Kidney tubule cell (primary cell): ENCODE measurements at regions not wholly inside any gene's neighbourhood (a gene's known extent, or its start where the extent isn't known, plus 50 kb on each side); places are given as distances from the start of the nearest gene placed in this dataset.

Experiments used
- DNase-seq: peaks from one replicate; pipeline ENCODE4 v3.0.0-alpha.2; 2018; ENCODE audit warnings: low spot score

DNA sequence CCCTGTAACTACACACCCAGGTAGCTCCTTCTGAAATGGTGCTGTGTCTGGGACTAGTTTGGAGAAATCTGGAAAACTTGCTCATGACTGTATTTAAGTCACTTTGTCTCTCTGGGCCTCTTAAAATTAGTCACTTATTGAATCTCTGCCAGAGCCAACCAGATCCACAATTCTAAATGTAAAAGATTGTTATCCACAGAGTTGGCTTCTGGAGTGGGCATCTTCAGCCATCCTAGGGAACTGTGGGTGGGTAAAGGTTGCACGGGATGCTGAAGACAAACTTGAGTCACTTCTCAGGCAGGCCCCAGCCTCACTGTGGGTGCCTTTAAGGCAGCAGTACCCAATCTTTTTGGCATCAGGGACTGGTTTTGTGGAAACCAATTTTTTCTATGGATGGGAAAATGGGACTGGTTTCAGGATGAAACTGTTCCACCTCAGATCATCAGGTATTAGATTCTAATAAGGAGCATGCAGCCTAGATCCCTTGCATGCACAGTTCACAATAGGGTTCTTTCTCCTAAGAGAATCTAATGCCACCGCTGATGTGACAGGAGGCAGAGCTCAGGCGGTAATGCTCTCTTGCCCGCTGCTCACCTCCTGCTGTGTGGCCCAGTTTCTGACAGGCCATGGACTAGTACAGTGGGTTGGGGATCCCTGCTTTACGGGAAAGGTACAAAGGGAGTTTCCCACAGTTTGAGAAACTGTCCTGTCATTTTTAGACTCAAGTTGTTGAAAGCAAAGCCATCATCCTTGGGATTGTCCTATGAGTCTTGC is 98.3 kb upstream of the SPRED2 start:
- DNase-seq: no peak

- DNase-seq: no peak
These were observed 97.0 kb upstream of the SPRED2 start for GRCh38 chr2:65529419-65529818.

DNA sequence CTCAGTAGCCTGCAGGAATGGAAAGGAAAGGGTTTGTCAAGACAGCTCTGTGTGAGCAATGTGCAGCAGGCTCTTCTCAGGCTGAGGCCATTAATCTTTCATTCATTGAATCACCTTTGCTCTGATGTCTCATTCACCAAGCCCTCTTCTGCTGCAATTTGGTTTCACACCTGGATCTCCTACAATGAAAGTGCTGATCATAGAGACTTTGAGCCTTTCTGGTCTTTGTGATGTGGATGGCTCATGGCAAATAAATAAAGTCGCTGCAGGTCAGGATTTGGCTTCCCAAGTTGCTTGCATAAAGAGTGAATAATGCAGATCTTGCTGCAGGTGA is 95.8 kb upstream of the SPRED2 start:
- DNase-seq: peak; percentile 8

DNA sequence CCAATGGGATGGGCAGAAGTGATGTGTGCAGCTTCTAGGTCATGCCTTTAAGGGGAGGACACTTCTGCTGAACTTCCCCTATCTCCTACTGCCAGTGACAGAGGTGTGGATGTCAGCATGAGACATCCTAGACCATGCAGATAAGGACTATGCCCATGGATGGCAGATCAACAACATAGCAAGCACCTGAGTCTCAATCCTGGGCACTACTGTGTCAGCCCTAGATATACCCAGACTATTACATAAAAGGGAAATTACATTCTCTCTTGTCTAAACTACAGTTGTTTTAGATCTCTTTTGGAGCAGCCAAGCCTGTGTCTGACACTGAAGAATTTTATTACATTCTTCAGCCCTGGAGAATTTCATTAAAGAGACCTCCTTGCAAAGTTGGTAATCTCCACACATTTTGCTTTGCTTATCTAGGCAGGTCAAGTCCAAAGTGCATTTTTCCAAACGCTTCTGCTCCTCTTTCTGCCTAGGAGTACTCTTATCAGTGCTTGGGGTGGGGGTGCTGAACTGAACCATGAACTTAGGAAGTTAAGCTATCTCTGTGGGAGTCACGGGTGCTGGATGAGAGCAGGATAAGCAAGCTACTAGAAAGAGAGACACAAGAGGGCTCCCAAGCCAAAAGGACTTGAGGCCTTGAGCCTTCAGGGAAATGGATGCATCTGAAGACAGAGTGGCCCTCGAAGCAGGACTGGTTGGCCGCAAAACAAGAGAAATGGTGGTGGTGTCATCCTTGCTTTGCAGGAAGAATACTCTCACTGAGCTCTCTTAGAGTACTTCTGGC is 95.2 kb upstream of the SPRED2 start:
- DNase-seq: no peak

DNA sequence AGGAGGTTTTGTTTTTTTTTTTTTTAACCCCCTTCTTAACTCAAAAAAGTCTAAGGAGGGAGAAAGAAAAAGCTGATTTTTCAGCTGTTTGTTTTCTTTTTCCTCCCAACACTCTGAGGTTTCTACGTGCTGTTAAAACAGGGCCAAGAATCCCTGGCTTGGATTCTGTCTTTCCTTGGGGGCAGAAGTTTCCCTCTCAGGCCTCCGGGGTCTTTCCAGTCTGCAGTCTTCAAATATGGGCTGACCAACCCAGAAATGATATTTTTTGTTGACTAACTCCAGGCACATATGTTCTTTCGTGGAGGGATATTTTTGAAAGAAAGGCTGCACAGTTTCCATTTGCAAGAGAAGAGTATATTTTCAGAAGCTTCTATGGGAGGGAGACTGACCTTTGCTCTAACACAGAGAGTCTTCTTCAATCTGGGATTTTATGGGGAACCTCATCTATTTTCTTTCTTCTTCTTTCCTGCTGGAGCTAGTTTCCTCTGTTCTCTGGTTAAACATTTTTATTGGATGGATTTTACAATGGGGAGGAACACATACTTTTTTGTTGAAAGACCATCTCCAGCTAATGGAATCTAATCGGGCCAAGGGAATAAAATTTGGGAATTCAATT is 93.3 kb upstream of the SPRED2 start:
- DNase-seq: no peak

- no peak for DNase-seq
These were observed 90.5 kb upstream of the SPRED2 start for GRCh38 chr2:65522922-65523321.

- DNase-seq: no peak
These were observed 86.4 kb upstream of the SPRED2 start for GRCh38 chr2:65518751-65519150.

DNA sequence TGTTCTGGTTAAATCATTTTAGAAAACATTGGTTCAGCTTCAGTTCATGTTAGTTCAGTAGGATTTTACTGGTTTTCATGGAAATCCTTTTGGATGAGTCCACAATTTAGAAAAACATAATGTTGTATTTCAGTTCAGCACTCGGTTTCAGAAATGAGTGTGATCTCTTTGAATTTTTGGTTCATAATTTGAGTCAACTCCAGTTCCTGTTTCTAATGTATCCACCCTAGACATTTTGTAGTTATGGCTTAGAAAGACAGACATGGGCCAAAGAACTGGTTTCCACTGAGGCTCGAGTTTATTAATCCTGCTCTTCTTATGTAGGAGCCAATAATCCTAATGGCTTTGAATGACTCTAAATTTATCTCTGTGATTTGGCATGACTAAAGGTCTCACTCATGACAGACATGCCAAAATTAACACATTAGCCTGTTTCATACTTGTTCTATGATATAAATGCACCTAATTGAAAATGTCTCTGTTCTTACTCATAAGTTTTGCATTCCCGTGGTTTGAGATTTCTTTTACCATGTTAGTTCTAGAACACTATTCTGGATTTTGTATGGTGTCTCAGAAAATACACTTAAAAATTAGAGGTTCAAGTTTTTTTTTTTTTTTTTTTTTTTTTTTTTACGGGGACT is 82.3 kb upstream of the SPRED2 start:
- DNase-seq: peak; percentile 33

DNA sequence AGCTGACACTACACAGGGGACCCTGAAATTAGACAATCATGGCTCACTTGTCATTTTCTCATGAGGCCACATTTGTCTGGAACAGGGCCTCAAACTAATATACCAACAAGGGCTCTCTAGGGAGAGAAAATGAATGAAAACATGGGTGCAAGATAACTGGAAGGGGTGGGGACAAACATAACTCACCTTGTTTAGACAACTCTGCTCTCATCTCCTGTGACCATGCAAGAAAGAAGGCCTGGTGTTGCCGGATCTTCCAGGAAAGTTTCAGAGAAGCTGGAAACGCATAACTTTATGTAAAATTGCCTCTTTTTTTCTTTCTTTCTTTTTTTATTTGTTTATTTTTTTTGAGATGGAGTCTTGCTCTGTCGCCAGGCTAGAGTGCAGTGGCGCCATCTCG is 80.4 kb upstream of the SPRED2 start:
- DNase-seq: no peak

GRCh38 chr2:65511306-65511705 is 78.9 kb upstream of the SPRED2 start:
- no peak for DNase-seq

DNA sequence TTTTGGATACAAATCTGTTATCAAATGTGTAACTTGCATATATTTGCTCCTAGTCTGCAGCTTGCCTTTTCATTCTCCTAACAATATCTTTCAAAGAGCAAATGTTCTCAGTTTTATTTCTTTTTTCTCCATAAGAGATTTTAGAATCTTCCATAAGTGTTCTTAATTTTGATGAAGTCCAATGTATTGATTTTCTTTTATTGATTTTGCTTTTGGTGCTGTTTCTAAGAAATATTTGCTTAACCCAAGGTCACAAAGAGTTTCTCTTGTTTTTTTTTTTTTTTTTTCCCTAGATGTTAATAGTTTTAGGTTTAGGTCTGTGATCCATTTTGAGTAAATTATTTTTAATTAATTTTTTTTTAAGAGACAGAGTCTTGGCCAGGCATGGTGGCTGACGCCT is 75.8 kb upstream of the SPRED2 start:
- no peak for DNase-seq

GRCh38 chr2:65507102-65508069 is 75.0 kb upstream of the SPRED2 start:
- DNase-seq: no peak

GRCh38 chr2:65504814-65505697 is 72.7 kb upstream of the SPRED2 start:
- DNase-seq: no peak

GRCh38 chr2:65504201-65504600 is 71.8 kb upstream of the SPRED2 start:
- DNase-seq: no peak

- DNase-seq: no peak
These were observed 71.3 kb upstream of the SPRED2 start for GRCh38 chr2:65503746-65504145.

GRCh38 chr2:65501836-65502235 is 69.4 kb upstream of the SPRED2 start:
- DNase-seq: no peak

DNA sequence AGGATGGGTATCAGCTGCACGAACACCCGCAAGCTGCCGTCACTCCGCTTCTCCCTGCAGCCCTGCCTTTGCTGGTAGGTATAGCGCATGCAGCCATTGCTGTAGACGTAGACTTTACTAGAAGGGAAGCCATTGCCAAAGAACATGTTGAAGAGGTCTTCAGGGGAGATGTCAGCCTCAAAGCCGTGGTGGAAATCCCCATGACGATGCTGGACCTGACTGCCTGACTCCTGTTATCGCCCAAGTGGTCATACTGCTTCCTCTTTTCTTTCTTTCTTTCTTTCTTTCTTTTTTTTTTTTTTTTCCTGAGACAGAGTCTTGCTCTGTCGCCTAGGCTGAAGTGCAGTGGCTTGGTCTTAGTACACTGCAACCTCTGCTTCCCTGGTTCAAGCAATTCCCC is 68.7 kb upstream of the SPRED2 start:
- no peak for DNase-seq

- DNase-seq: no peak
These were observed 68.1 kb upstream of the SPRED2 start for GRCh38 chr2:65500310-65501040.

GRCh38 chr2:65499216-65499615 is 66.8 kb upstream of the SPRED2 start:
- DNase-seq: no peak

- no peak for DNase-seq
These were observed 66.0 kb upstream of the SPRED2 start for GRCh38 chr2:65498396-65498795.
